Retinal pigment epithelial cell (primary cell): ENCODE measurements at regions not wholly inside any gene's neighbourhood (a gene's known extent, or its start where the extent isn't known, plus 50 kb on each side); places are given as distances from the start of the nearest gene placed in this dataset.
A peak's percentile ranks its signal among the peaks of the same experiment; 100 is the strongest.

ENCODE experiments used
- DNase-seq: peaks from one replicate; pipeline ENCODE4 v3.0.0-alpha.2; 2010; ENCODE audit warnings: low read depth
- H3K4me3 ChIP-seq: 2 replicates; pipeline ENCODE4 v1.5.1; 2011; ENCODE audit warnings: mild to moderate bottlenecking, low read length, control low read depth, moderate library complexity
- CTCF ChIP-seq: conservative IDR thresholded peaks from 2 replicates; pipeline ENCODE4 v1.5.1; 2011; ENCODE audit warnings: low read depth, low read length, control low read depth, inconsistent platforms

GRCh38 chr17:27236717-27237315 is 57.1 kb upstream of the WSB1 start:
- TF ChIP-seq CTCF, result peak; percentile 92
- no peak overlapping the region for H3K4me3 ChIP-seq
- no peak for DNase-seq

GRCh38 chr17:27237890-27238289 is 56.0 kb upstream of the WSB1 start:
- TF ChIP-seq CTCF, result no peak
- H3K4me3 ChIP-seq, result no peak overlapping the region
- DNase-seq, result no peak

- no peak for DNase-seq
- TF ChIP-seq CTCF, result no peak
- H3K4me3 ChIP-seq, result no peak overlapping the region
These were observed 54.9 kb upstream of the WSB1 start for GRCh38 chr17:27239046-27239445.

- no peak for DNase-seq
- H3K4me3 ChIP-seq, result no peak overlapping the region
- no peak for TF ChIP-seq CTCF
These were observed 54.3 kb upstream of the WSB1 start for GRCh38 chr17:27239584-27239983.

- TF ChIP-seq CTCF, result no peak
These were observed 53.7 kb upstream of the WSB1 start for GRCh38 chr17:27240086-27240801.

GRCh38 chr17:27240802-27241155 is 53.1 kb upstream of the WSB1 start:
- no peak overlapping the region for H3K4me3 ChIP-seq
- no peak for TF ChIP-seq CTCF
- no peak for DNase-seq

More at GRCh38 chr17:27240086-27240801, 53.7 kb upstream of the WSB1 start:
- H3K4me3 ChIP-seq, result no peak overlapping the region
- no peak for DNase-seq

- DNase-seq, result no peak
- no peak for TF ChIP-seq CTCF
- H3K4me3 ChIP-seq, result no peak overlapping the region
These were observed 52.5 kb upstream of the WSB1 start for GRCh38 chr17:27241346-27241946.
